Common myeloid progenitor, CD34-positive (primary cell): ENCODE measurements at regions not wholly inside any gene's neighbourhood (a gene's known extent, or its start where the extent isn't known, plus 50 kb on each side); places are given as distances from the start of the nearest gene placed in this dataset.
"Not testable (repeated sequence)": the region's sequence is repeated elsewhere in the genome, so short reads cannot be mapped to it uniquely, and the experiment has no call there.

Source experiments
- CTCF ChIA-PET: fragments of 350-600 bp; sonication (Branson Sonifier 250); formaldehyde crosslinking; loops from one replicate; lab custom pipeline; 2021; ENCODE audit warnings: antibody characterized with exemption; lab: Charles Lee
- POLR2A ChIA-PET: fragments of 350-600 bp; sonication (Branson Sonifier 250); formaldehyde crosslinking; loops from one replicate; lab custom pipeline; 2021; ENCODE audit warnings: antibody characterized with exemption; lab: Charles Lee
- DNase-seq, 3 donors: peaks; one replicate each; pipeline versions ENCODE4 v3.0.0 to v3.0.0-alpha.2; 2013
- H3K27ac ChIP-seq, 2 experiments: 1 replicate in 1 of 2; 2 replicates in 1 of 2; pipeline ENCODE4 v1.7.0; 2013; ENCODE audit warnings: inconsistent platforms in 2 of 2, low read length in 2 of 2, mild to moderate bottlenecking in 2 of 2, low read depth in 1 of 2, moderate library complexity in 1 of 2; ENCODE audit not compliant: severe bottlenecking in 2 of 2, insufficient read depth in 1 of 2, poor library complexity in 1 of 2
- H3K27me3 ChIP-seq, 5 experiments: replicated peaks in 2 of 5; 1 replicate in 3 of 5; 2 replicates in 2 of 5; pipeline versions ENCODE4 v1.6.1 to v1.7.0; 2013; ENCODE audit warnings: low read length in 4 of 5, mild to moderate bottlenecking in 2 of 5, moderate library complexity in 2 of 5, inconsistent platforms in 1 of 5; ENCODE audit not compliant: insufficient read depth in 5 of 5, control insufficient read depth in 4 of 5
- H3K36me3 ChIP-seq, 4 experiments: 1 replicate in 2 of 4; 2 replicates in 2 of 4; pipeline versions ENCODE4 v1.6.1 to v1.7.0; 2013; ENCODE audit warnings: low read length in 3 of 4, control low read depth in 1 of 4, mild to moderate bottlenecking in 1 of 4; ENCODE audit not compliant: control insufficient read depth in 4 of 4, insufficient read depth in 4 of 4
- H3K4me1 ChIP-seq, 4 experiments: 1 replicate in 3 of 4; 2 replicates in 1 of 4; pipeline versions ENCODE4 v1.6.1 to v1.7.1; 2013; ENCODE audit warnings: low read length in 3 of 4, mild to moderate bottlenecking in 3 of 4, control low read depth in 1 of 4, inconsistent platforms in 1 of 4, moderate library complexity in 1 of 4; ENCODE audit not compliant: control insufficient read depth in 4 of 4, insufficient read depth in 4 of 4; ENCODE audit errors: control extremely low read depth in 1 of 4
- H3K4me3 ChIP-seq, 7 experiments: 1 replicate in 4 of 7; 2 replicates in 3 of 7; pipeline versions ENCODE4 v1.5.1 to v1.7.0; 2013; ENCODE audit warnings: mild to moderate bottlenecking in 7 of 7, low read length in 6 of 7, moderate library complexity in 6 of 7, inconsistent platforms in 2 of 7, low read depth in 2 of 7, control low read depth in 1 of 7; ENCODE audit not compliant: insufficient read depth in 4 of 7, control insufficient read depth in 1 of 7; ENCODE audit errors: extremely low read depth in 1 of 7
- H3K9me3 ChIP-seq, 5 experiments: 1 replicate in 4 of 5; 2 replicates in 1 of 5; pipeline versions ENCODE4 v1.6.1 to v1.7.1; 2013; ENCODE audit warnings: low read length in 4 of 5, mild to moderate bottlenecking in 2 of 5, inconsistent platforms in 1 of 5, low read depth in 1 of 5, moderate library complexity in 1 of 5; ENCODE audit not compliant: control insufficient read depth in 4 of 5, insufficient read depth in 2 of 5; ENCODE audit errors: control extremely low read depth in 1 of 5
- WGBS: methylation state at CpG from one replicate; pipeline ENCODE4 v1.1.5; 2013; ENCODE audit not compliant: insufficient coverage; 5-methylcytosine and 5-hydroxymethylcytosine counted together

DNA sequence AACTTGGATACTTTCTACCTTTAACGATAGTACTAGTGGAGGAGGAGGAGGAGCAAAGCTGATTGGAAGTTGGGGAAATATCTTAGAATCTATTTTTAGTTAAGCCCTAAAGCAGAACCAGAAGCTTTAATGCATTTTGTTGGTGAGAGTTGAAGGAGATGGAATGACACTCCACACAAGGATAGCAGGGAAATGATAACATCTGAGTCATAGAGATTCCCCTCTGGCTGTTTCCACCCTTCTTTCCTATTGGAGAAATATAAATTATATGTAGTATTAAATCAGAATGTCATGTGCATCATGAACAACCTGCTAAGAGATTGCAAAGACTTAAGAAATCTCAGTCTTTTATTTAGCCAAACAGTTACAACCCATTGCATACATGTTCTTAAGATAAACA lies 1357.7 kb downstream of the NCAM2 start:
- Histone ChIP-seq H3K27me3 (no peaks in the 10 kb centered on the region), H3K4me3 (no peak overlapping the region), H3K9me3 (no peaks in the 10 kb centered on the region), H3K36me3 (no peaks in the 10 kb centered on the region), H3K27ac (no peak overlapping the region), H3K4me1 (no peaks in the 10 kb centered on the region)
- WGBS, result 88% methylated on average over 1 of the region's 1 CpG
- ChIA-PET POLR2A (no interaction called here), CTCF (no interaction called here)
- DNase-seq, result no peak

DNA sequence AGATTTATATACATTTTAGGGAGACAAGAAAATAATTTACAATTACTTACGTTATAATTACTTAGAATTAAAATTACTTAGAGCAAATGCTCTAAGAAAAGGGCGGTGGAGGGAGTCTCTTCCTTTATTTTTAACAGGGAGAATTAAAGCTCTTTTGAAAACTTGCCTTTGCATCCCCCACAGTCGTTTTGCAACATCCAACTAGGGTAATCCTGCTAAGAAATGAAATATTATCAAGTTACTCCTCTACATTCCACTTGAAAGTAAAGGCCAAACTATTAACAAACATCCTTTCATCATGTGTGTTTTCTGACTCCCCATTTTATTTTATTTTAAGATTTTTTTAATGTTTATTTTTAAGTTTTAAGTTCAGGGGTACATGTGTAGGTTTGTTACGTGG lies 1358.5 kb downstream of the NCAM2 start:
- no peaks in the 10 kb centered on the region for H3K27me3 ChIP-seq
- ChIA-PET CTCF (no interaction called here), POLR2A (no interaction called here)
- WGBS, result no CpG with 5 or more reads among the region's 4 CpGs
- H3K36me3 ChIP-seq, result no peaks in the 10 kb centered on the region
- no peaks in the 10 kb centered on the region for H3K4me1 ChIP-seq
- no peak for DNase-seq
- no peaks in the 10 kb centered on the region for H3K9me3 ChIP-seq
- H3K27ac ChIP-seq, result no peak overlapping the region
- H3K4me3 ChIP-seq, result no peak overlapping the region

DNA sequence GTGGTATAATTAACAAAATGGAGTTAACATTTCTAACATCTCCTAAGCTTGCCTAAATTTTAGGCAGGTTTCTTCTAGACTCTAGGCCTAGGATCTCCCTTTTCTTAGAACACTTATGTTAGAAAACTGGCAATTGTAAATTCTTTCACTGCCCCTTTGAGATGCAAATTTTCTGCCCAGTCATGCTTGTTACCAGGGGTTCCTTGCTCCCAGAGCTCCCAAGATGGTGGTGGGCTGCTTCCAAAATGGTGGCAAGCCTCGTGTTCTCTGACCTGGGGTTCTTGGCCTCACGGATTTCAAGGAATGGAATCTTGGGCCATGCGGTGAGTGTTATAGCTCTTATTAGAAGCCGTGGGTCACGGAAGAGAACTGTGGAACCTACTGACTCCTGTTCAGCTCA lies 1361.4 kb downstream of the NCAM2 start:
- H3K36me3 ChIP-seq, H3K4me1 ChIP-seq, H3K27me3 ChIP-seq, H3K9me3 ChIP-seq, CTCF ChIA-PET, H3K27ac ChIP-seq, DNase-seq, H3K4me3 ChIP-seq, POLR2A ChIA-PET: not testable (repeated sequence)
- 90% methylated on average over 5 of the region's 5 CpGs for WGBS

DNA sequence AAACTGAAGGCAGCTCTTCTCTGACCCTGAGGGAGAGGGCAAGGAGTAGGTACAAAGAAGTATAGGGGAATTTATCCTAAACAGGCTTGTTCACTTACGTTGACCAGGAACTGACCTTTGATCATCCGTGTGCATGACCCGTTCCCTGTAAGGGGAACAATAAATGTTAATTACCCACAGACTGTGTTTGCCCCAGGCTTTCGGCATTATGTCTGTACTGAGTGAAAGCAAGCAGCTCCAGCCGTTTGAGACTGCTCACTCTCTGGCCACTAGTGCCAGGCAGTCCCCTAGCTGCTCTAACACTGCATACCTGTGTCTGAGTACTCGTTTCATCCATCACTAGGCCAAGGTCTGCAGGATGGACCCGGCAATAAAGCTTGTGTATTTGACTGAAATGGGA lies 1365.3 kb downstream of the NCAM2 start:
- no peaks in the 10 kb centered on the region for H3K36me3 ChIP-seq
- H3K4me3 ChIP-seq, result no peak overlapping the region
- H3K9me3 ChIP-seq, result no peaks in the 10 kb centered on the region
- no peaks in the 10 kb centered on the region for H3K4me1 ChIP-seq
- DNase-seq, result no peak
- ChIA-PET CTCF (no interaction called here), POLR2A (no interaction called here)
- H3K27ac ChIP-seq, result no peak overlapping the region
- WGBS, result 97% methylated on average over 7 of the region's 7 CpGs
- no peaks in the 10 kb centered on the region for H3K27me3 ChIP-seq

DNA sequence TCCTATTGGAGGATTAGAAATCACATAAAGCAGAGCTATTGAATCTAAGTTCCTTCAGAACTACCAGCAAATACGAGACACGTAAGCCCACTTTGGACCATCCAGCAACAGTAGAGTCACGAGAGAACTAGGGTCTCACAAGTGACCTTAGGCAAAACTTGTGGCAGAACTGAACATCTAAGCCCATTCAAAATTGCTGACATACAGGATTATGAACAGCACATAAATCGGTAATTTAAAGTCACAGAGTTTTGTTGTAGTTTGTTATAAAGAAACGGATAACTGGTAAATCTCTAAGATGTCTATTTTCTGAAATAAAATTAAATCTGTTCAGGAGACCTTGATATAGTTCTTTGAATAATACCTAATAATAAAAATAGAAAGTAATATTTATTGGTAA lies 1366.0 kb downstream of the NCAM2 start:
- 96% methylated on average over 3 of the region's 5 CpGs for WGBS
- no peaks in the 10 kb centered on the region for H3K27me3 ChIP-seq
- DNase-seq, result no peak
- CTCF ChIA-PET, result no interaction called here
- H3K27ac ChIP-seq, result no peak overlapping the region
- H3K4me3 ChIP-seq, result no peak overlapping the region
- H3K36me3 ChIP-seq, result no peaks in the 10 kb centered on the region
- no peaks in the 10 kb centered on the region for H3K4me1 ChIP-seq
- POLR2A ChIA-PET, result no interaction called here
- no peaks in the 10 kb centered on the region for H3K9me3 ChIP-seq

DNA sequence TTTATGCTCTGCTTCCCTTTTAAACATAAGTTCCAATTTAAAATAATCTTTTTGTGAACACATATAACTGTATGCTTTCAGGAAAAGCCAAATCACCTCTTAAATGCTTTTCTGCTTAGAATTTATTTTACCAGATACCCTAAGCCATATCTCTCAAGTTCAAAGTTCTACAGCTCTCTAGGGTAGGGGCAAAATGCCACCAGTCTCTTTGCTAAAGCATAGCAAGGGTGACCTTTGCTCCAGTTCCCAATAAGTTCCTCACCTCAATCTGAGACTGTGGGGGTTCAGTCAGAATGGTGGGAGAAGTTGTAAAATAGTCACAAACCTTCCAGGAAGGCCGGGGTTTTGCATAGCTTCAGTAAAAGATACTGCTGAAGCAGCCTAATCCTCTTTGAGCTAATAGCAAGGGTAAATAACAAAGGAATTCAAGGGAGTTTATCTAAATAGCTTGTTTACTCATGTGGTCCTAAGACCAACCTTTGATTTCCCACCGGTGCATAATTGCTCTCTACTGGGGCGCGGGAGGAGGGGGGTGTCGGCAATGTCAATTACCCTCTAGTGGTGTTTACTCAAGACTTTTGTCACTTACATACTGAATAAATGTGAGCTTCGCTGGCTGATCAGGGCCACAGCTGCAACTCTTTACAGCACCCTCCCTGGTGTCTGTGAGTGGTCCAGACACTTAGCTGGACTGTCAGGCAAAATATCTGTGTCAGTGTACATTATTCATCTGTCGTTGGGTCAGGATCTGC lies 1376.2 kb downstream of the NCAM2 start:
- CTCF ChIA-PET, result no interaction called here
- H3K4me1 ChIP-seq, result no peaks in the 10 kb centered on the region
- H3K9me3 ChIP-seq, result peaks cover 0 to 9% (median 2%) of the 10 kb centered on the region in 5 experiments
- H3K4me3 ChIP-seq, result no peak overlapping the region
- DNase-seq, result no peak
- 46% methylated on average over 4 of the region's 7 CpGs for WGBS
- H3K36me3 ChIP-seq, result no peaks in the 10 kb centered on the region
- H3K27ac ChIP-seq, result no peak overlapping the region
- H3K27me3 ChIP-seq, result peaks cover 0 to 4% (median 0%) of the 10 kb centered on the region in 5 experiments
- POLR2A ChIA-PET, result no interaction called here

DNA sequence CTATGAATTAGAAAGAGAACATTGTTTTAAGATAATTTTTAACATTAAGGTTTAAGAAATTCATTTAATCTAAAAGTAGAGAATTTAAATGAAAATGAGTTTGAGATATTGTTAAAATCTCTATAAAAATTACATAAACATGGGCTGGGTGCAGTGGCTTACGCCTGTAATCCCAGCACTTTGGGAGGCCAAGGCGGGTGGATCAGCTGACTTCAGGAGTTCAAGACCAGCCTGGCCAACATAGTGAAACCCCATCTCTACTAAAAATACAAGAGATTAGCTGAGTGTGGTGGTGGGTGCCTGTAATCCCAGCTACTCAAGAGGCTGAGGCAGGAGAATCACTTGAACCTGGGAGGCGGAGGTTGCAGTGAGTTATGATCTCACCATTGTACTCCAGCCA lies 1379.6 kb downstream of the NCAM2 start:
- H3K9me3 ChIP-seq, H3K27me3 ChIP-seq, H3K27ac ChIP-seq, DNase-seq, H3K36me3 ChIP-seq, H3K4me1 ChIP-seq, CTCF ChIA-PET, H3K4me3 ChIP-seq: not testable (repeated sequence)
- WGBS, result no CpG with 5 or more reads among the region's 3 CpGs
- POLR2A ChIA-PET, result interaction anchor here (0.6 kb wide), 1 partner anchor 62 kb away, joined by 3 read pairs; no protein-coding TSS in a partner anchor
